H9 (cell line): ENCODE measurements at regions not wholly inside any gene's neighbourhood (a gene's known extent, or its start where the extent isn't known, plus 50 kb on each side); places are given as distances from the start of the nearest gene placed in this dataset.

ENCODE experiments used
- DNase-seq: peaks from one replicate; pipeline ENCODE4 v3.0.0-alpha.2; 2017
- H2AFZ ChIP-seq: one replicate; pipeline ENCODE4 v1.6.1; 2013; ENCODE audit warnings: mild to moderate bottlenecking, low read length, control low read depth, moderate library complexity
- H2AK5ac ChIP-seq: 2 replicates; pipeline ENCODE4 v1.6.1; 2013; ENCODE audit warnings: low read length, control low read depth, mixed read lengths; ENCODE audit not compliant: insufficient read length
- H2BK120ac ChIP-seq: one replicate; pipeline ENCODE4 v1.6.1; 2013; ENCODE audit warnings: low read depth, mild to moderate bottlenecking, low read length, control low read depth, inconsistent platforms; ENCODE audit not compliant: poor library complexity, severe bottlenecking
- H2BK12ac ChIP-seq: 2 replicates; pipeline ENCODE4 v1.6.1; 2013; ENCODE audit warnings: low read length, control low read depth, mixed read lengths, low read depth; ENCODE audit not compliant: insufficient read length
- H2BK15ac ChIP-seq: 2 replicates; pipeline ENCODE4 v1.6.1; 2013; ENCODE audit warnings: low read depth, low read length, control low read depth
- H2BK20ac ChIP-seq: one replicate; pipeline ENCODE4 v1.6.1; 2013; ENCODE audit warnings: low read depth, mild to moderate bottlenecking, low read length, control low read depth, inconsistent platforms; ENCODE audit not compliant: poor library complexity, severe bottlenecking
- H2BK5ac ChIP-seq: 2 replicates; pipeline ENCODE4 v1.6.1; 2013; ENCODE audit warnings: low read length, control low read depth, mixed read lengths; ENCODE audit not compliant: insufficient read length
- H3K14ac ChIP-seq: 2 replicates; pipeline ENCODE4 v1.6.1; 2013; ENCODE audit warnings: low read length, control low read depth; ENCODE audit not compliant: insufficient read depth
- H3K18ac ChIP-seq: 2 replicates; pipeline ENCODE4 v1.6.1; 2013; ENCODE audit warnings: low read depth, mild to moderate bottlenecking, mixed read lengths, low read length, control low read depth; ENCODE audit not compliant: insufficient read length
- H3K23ac ChIP-seq: 2 replicates; pipeline ENCODE4 v1.6.1; 2013; ENCODE audit warnings: low read length, control low read depth, mixed read lengths, low read depth; ENCODE audit not compliant: insufficient read length
- H3K23me2 ChIP-seq: 2 replicates; pipeline ENCODE4 v1.6.1; 2013; ENCODE audit warnings: low read depth, mild to moderate bottlenecking, mixed read lengths, low read length, control low read depth; ENCODE audit not compliant: insufficient read length, poor library complexity, severe bottlenecking
- H3K27ac ChIP-seq: 2 replicates; pipeline ENCODE4 v1.5.1; 2013; ENCODE audit warnings: low read length, control low read depth, mixed read lengths, low read depth; ENCODE audit not compliant: insufficient read length
- H3K27me3 ChIP-seq: 2 replicates; pipeline ENCODE4 v1.6.1; 2013; ENCODE audit warnings: low read length, control low read depth, inconsistent platforms; ENCODE audit not compliant: insufficient read depth
- H3K4ac ChIP-seq: 2 replicates; pipeline ENCODE4 v1.6.1; 2013; ENCODE audit warnings: low read depth, mild to moderate bottlenecking, control low read depth, inconsistent platforms, low read length, moderate library complexity
- H3K4me1 ChIP-seq: 2 replicates; pipeline ENCODE4 v1.6.1; 2013; ENCODE audit warnings: low read length, control low read depth, inconsistent platforms; ENCODE audit not compliant: insufficient read depth
- H3K4me2 ChIP-seq: 2 replicates; pipeline ENCODE4 v1.6.1; 2013; ENCODE audit warnings: low read length, control low read depth, mixed read lengths; ENCODE audit not compliant: insufficient read length, insufficient read depth
- H3K56ac ChIP-seq: 2 replicates; pipeline ENCODE4 v1.6.1; 2013; ENCODE audit warnings: low read depth, mild to moderate bottlenecking, mixed read lengths, low read length, control low read depth; ENCODE audit not compliant: insufficient read length
- H3K79me1 ChIP-seq: 2 replicates; pipeline ENCODE4 v1.6.1; 2013; ENCODE audit warnings: low read depth, mild to moderate bottlenecking, moderate library complexity, low read length, control low read depth, inconsistent platforms; ENCODE audit not compliant: insufficient read depth, poor library complexity, severe bottlenecking
- H3K79me2 ChIP-seq: 2 replicates; pipeline ENCODE4 v1.6.1; 2013; ENCODE audit warnings: low read length, control low read depth, inconsistent platforms; ENCODE audit not compliant: insufficient read depth
- H3K9ac ChIP-seq: 2 replicates; pipeline ENCODE4 v1.6.1; 2013; ENCODE audit warnings: low read length, control low read depth, mixed read lengths; ENCODE audit not compliant: insufficient read length; ENCODE audit errors: extremely low read depth
- H3K9me3 ChIP-seq: one replicate; pipeline ENCODE4 v1.6.1; 2013; ENCODE audit warnings: low read depth, low read length, inconsistent platforms; ENCODE audit not compliant: control insufficient read depth
- H3T11ph ChIP-seq: one replicate; pipeline ENCODE4 v1.6.1; 2013; ENCODE audit warnings: mild to moderate bottlenecking, low read length, control low read depth, inconsistent platforms
- H4K20me1 ChIP-seq: one replicate; pipeline ENCODE4 v1.6.1; 2013; ENCODE audit not compliant: control insufficient read depth, insufficient read length, insufficient read depth
- H4K5ac ChIP-seq: 2 replicates; pipeline ENCODE4 v1.6.1; 2013; ENCODE audit warnings: low read depth, mild to moderate bottlenecking, mixed read lengths, low read length, control low read depth; ENCODE audit not compliant: insufficient read length
- H4K8ac ChIP-seq: replicated peaks from 2 replicates; pipeline ENCODE4 v1.6.1; 2013; ENCODE audit warnings: low read length, control low read depth, mixed read lengths, low read depth; ENCODE audit not compliant: insufficient read length
- H4K91ac ChIP-seq: 2 replicates; pipeline ENCODE4 v1.6.1; 2013; ENCODE audit warnings: low read depth, mild to moderate bottlenecking, moderate library complexity, mixed read lengths, low read length, control low read depth; ENCODE audit not compliant: insufficient read length
- H3K27ac Mint-ChIP-seq, 3 experiments: 2 replicates in 2 of 3; 3 replicates in 1 of 3; pipeline ENCODE4 v1.8.0; 2020 to 2021; ENCODE audit warnings: mixed read lengths in 3 of 3, mild to moderate bottlenecking in 1 of 3, moderate library complexity in 1 of 3
- H3K27me3 Mint-ChIP-seq: 2 replicates; pipeline ENCODE4 v1.8.0; 2021; ENCODE audit warnings: low read depth, mild to moderate bottlenecking, moderate library complexity, mixed read lengths
- H3K36me3 Mint-ChIP-seq, 3 experiments: 2 replicates in 2 of 3; 3 replicates in 1 of 3; pipeline ENCODE4 v1.8.0; 2020 to 2021; ENCODE audit warnings: low read depth in 3 of 3, mixed read lengths in 3 of 3; ENCODE audit not compliant: insufficient read depth in 1 of 3
- H3K4me1 Mint-ChIP-seq, 2 experiments: 2 replicates each; pipeline ENCODE4 v1.8.0; 2020; ENCODE audit warnings: mixed read lengths in 2 of 2
- H3K4me3 Mint-ChIP-seq, 2 experiments: 2 replicates in 1 of 2; 3 replicates in 1 of 2; pipeline ENCODE4 v1.8.0; 2020 to 2021; ENCODE audit warnings: mild to moderate bottlenecking in 2 of 2, mixed read lengths in 2 of 2, moderate library complexity in 1 of 2
- H3K9me3 Mint-ChIP-seq, 2 experiments: 2 replicates in 1 of 2; 3 replicates in 1 of 2; pipeline ENCODE4 v1.8.0; 2020; ENCODE audit warnings: mild to moderate bottlenecking in 2 of 2, mixed read lengths in 2 of 2, moderate library complexity in 1 of 2
- WGBS: extraction: QIAGEN DNeasy Blood & Tissue Kit; methylation state at CpG from one replicate; pipeline ENCODE4 v1.1.7; 2013; ENCODE audit warnings: missing lambda C conversion rate, low lambda C conversion rate, mixed read lengths; ENCODE audit not compliant: insufficient read length; ENCODE audit errors: extremely low coverage; 5-methylcytosine and 5-hydroxymethylcytosine counted together
- TF ChIP-seq, protein P1 (sequence below): fragments of 200-600 bp; sonication (generic); conservative IDR thresholded peaks from 3 replicates; pipeline ENCODE4 v1.8.0; 2021; ENCODE audit warnings: antibody characterized with exemption, mild to moderate bottlenecking

- DNase-seq = no peak
- Mint-ChIP-seq H3K9me3 (peaks cover 3 to 4% of the 10 kb centered on the region in 2 experiments), H3K4me3 (no peak overlapping the region), H3K4me1 (peaks cover 51 to 52% of the 10 kb centered on the region in 2 experiments), H3K27ac (no peak overlapping the region), H3K27me3 (no peaks in the 10 kb centered on the region), H3K36me3 (peaks cover 0 to 23% (median 0%) of the 10 kb centered on the region in 3 experiments)
- no peak overlapping the region for H3K56ac ChIP-seq
- H3K4ac ChIP-seq = no peak overlapping the region
- no peak overlapping the region for H3K14ac ChIP-seq
- peaks cover 3% of the 10 kb centered on the region; the same call in 1 of the 2 replicates for H3K4me1 ChIP-seq
- WGBS = no CpG with 5 or more reads among the region's 3 CpGs
- H2AFZ ChIP-seq = no peak overlapping the region
- no peak overlapping the region for H3K18ac ChIP-seq
- H3K23ac ChIP-seq = no peak overlapping the region
- H4K8ac ChIP-seq = no peak overlapping the region
- TF ChIP-seq, protein P1, sequence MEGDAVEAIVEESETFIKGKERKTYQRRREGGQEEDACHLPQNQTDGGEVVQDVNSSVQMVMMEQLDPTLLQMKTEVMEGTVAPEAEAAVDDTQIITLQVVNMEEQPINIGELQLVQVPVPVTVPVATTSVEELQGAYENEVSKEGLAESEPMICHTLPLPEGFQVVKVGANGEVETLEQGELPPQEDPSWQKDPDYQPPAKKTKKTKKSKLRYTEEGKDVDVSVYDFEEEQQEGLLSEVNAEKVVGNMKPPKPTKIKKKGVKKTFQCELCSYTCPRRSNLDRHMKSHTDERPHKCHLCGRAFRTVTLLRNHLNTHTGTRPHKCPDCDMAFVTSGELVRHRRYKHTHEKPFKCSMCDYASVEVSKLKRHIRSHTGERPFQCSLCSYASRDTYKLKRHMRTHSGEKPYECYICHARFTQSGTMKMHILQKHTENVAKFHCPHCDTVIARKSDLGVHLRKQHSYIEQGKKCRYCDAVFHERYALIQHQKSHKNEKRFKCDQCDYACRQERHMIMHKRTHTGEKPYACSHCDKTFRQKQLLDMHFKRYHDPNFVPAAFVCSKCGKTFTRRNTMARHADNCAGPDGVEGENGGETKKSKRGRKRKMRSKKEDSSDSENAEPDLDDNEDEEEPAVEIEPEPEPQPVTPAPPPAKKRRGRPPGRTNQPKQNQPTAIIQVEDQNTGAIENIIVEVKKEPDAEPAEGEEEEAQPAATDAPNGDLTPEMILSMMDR = no peak
- H2BK20ac ChIP-seq = no peak overlapping the region
- H3K27me3 ChIP-seq = no peaks in the 10 kb centered on the region
- H2BK120ac ChIP-seq = no peak overlapping the region
- no peak overlapping the region for H4K91ac ChIP-seq
- H3K9ac ChIP-seq = no peak overlapping the region
- H2BK15ac ChIP-seq = no peak overlapping the region
- H3K23me2 ChIP-seq = no peaks in the 10 kb centered on the region
- H4K5ac ChIP-seq = no peak overlapping the region
- no peak overlapping the region for H2BK12ac ChIP-seq
- H3K79me2 ChIP-seq = no peaks in the 10 kb centered on the region
- H3K4me2 ChIP-seq = no peak overlapping the region
- H4K20me1 ChIP-seq = no peaks in the 10 kb centered on the region
- no peak overlapping the region for H3T11ph ChIP-seq
- H3K27ac ChIP-seq = no peak overlapping the region
- H3K9me3 ChIP-seq = no peaks in the 10 kb centered on the region
- no peak overlapping the region for H2BK5ac ChIP-seq
- no peak overlapping the region for H2AK5ac ChIP-seq
- H3K79me1 ChIP-seq = no peaks in the 10 kb centered on the region
Measured at GRCh38 chr3:86382556-86382955, 608.4 kb downstream of the VGLL3 start.
